ENCODE measurements at regions not wholly inside any gene's neighbourhood (a gene's known extent, or its start where the extent isn't known, plus 50 kb on each side); places are given as distances from the start of the nearest gene placed in this dataset.

GRCh38 chr2:65536596-65536995 lies 104.2 kb upstream of the SPRED2 start:
- no peaks in the 10 kb centered on the region for H3K9me2 ChIP-seq (replicated peaks; ENCODE audit: insufficient read depth, low read length)
- no peaks in the 10 kb centered on the region for H3K27me3 ChIP-seq (replicated peaks; ENCODE audit: insufficient read depth, low read length)
- H3K36me3 ChIP-seq (replicated peaks; ENCODE audit: insufficient read depth, low read length), result no peaks in the 10 kb centered on the region
- no peak overlapping the region for H3K4me3 ChIP-seq (ENCODE audit: low read length)
- H3K79me2 ChIP-seq (ENCODE audit: low read length), result no peaks in the 10 kb centered on the region
- H2AFZ ChIP-seq (ENCODE audit: low read length), result no peak overlapping the region
- H3K9me3 ChIP-seq (replicated peaks; ENCODE audit: insufficient read depth, low read length), result no peaks in the 10 kb centered on the region
- no peak overlapping the region for H3K27ac ChIP-seq (ENCODE audit: low read length)
- no peak overlapping the region for H3K4me2 ChIP-seq (ENCODE audit: low read depth, low read length)
- no peaks in the 10 kb centered on the region for H3F3A ChIP-seq (ENCODE audit: insufficient read depth, low read length)
- H3K9ac ChIP-seq (ENCODE audit: low read length), result no peak overlapping the region
- H4K20me1 ChIP-seq (ENCODE audit: insufficient read depth, low read length), result no peaks in the 10 kb centered on the region
- DNase-seq, result no peak
- no peak for TF ChIP-seq EZH2phosphoT487 (IDR thresholded peaks at IDR 0.05; ENCODE audit: low read length)
- TF ChIP-seq EZH2 (optimal IDR thresholded peaks at IDR 0.05; ENCODE audit: low read depth, low read length), result no peak
- TF ChIP-seq CTCF (IDR thresholded peaks at IDR 0.05; ENCODE audit: low read length), result no peak
- H3K4me1 ChIP-seq (ENCODE audit: low read length), result no peaks in the 10 kb centered on the region

- Histone ChIP-seq H3K79me2 (ENCODE audit: low read length) (no peaks in the 10 kb centered on the region), H3K27ac (ENCODE audit: low read length) (no peak overlapping the region), H3K9me3 (replicated peaks; ENCODE audit: insufficient read depth, low read length) (no peaks in the 10 kb centered on the region), H3K4me3 (ENCODE audit: low read length) (no peak overlapping the region), H3K9ac (ENCODE audit: low read length) (no peak overlapping the region), H4K20me1 (ENCODE audit: insufficient read depth, low read length) (no peaks in the 10 kb centered on the region), H3K4me2 (ENCODE audit: low read depth, low read length) (no peak overlapping the region), H3F3A (ENCODE audit: insufficient read depth, low read length) (no peaks in the 10 kb centered on the region), H3K4me1 (ENCODE audit: low read length) (no peaks in the 10 kb centered on the region), H3K9me2 (replicated peaks; ENCODE audit: insufficient read depth, low read length) (no peaks in the 10 kb centered on the region), H3K36me3 (replicated peaks; ENCODE audit: insufficient read depth, low read length) (no peaks in the 10 kb centered on the region), H2AFZ (ENCODE audit: low read length) (no peak overlapping the region), H3K27me3 (replicated peaks; ENCODE audit: insufficient read depth, low read length) (no peaks in the 10 kb centered on the region)
- no peak for DNase-seq
- TF ChIP-seq CTCF (IDR thresholded peaks at IDR 0.05; ENCODE audit: low read length) (no peak), EZH2 (optimal IDR thresholded peaks at IDR 0.05; ENCODE audit: low read depth, low read length) (no peak), EZH2phosphoT487 (IDR thresholded peaks at IDR 0.05; ENCODE audit: low read length) (no peak)
Observed at GRCh38 chr2:65532937-65533336, 100.5 kb upstream of the SPRED2 start.

- no peaks in the 10 kb centered on the region for H4K20me1 ChIP-seq (ENCODE audit: insufficient read depth, low read length)
- no peaks in the 10 kb centered on the region for H3K4me1 ChIP-seq (ENCODE audit: low read length)
- no peak overlapping the region for H2AFZ ChIP-seq (ENCODE audit: low read length)
- no peaks in the 10 kb centered on the region for H3K9me2 ChIP-seq (replicated peaks; ENCODE audit: insufficient read depth, low read length)
- H3K27me3 ChIP-seq (replicated peaks; ENCODE audit: insufficient read depth, low read length), result no peaks in the 10 kb centered on the region
- no peak for DNase-seq
- TF ChIP-seq EZH2phosphoT487 (IDR thresholded peaks at IDR 0.05; ENCODE audit: low read length) (no peak), EZH2 (optimal IDR thresholded peaks at IDR 0.05; ENCODE audit: low read depth, low read length) (no peak), CTCF (IDR thresholded peaks at IDR 0.05; ENCODE audit: low read length) (no peak)
- H3K79me2 ChIP-seq (ENCODE audit: low read length), result no peaks in the 10 kb centered on the region
- H3F3A ChIP-seq (ENCODE audit: insufficient read depth, low read length), result no peaks in the 10 kb centered on the region
- no peaks in the 10 kb centered on the region for H3K36me3 ChIP-seq (replicated peaks; ENCODE audit: insufficient read depth, low read length)
- H3K4me3 ChIP-seq (ENCODE audit: low read length), result no peak overlapping the region
- H3K27ac ChIP-seq (ENCODE audit: low read length), result no peak overlapping the region
- H3K9me3 ChIP-seq (replicated peaks; ENCODE audit: insufficient read depth, low read length), result no peaks in the 10 kb centered on the region
- no peak overlapping the region for H3K4me2 ChIP-seq (ENCODE audit: low read depth, low read length)
- no peak overlapping the region for H3K9ac ChIP-seq (ENCODE audit: low read length)
Observed at GRCh38 chr2:65532326-65532725, 99.9 kb upstream of the SPRED2 start.
